IMR-90 (cell line): ENCODE measurements at regions not wholly inside any gene's neighbourhood (a gene's known extent, or its start where the extent isn't known, plus 50 kb on each side); places are given as distances from the start of the nearest gene placed in this dataset.

Source experiments
- ATAC-seq: fragments of 200-7000 bp; cut with Tn5 transposase; 2 replicates; pipeline ENCODE4 v1.9.1; 2020; ENCODE audit warnings: low read depth, mild to moderate bottlenecking, moderate library complexity
- BruUV-seq: library from RNA; stranded (reverse); fragments of 400-500 nt; replicated peaks from 2 replicates; lab custom pipeline; 2021; lab: Mats Ljungman, UMichigan
- CTCF ChIA-PET: fragments of 300-600 bp; formaldehyde crosslinking; extraction: SDS; loops from one replicate; lab custom pipeline; 2021; ENCODE audit warnings: antibody characterized with exemption; lab: Yijun Ruan, JAX
- POLR2A ChIA-PET: fragments of 300-600 bp; sonication (Branson Sonifier 250); formaldehyde crosslinking; loops from one replicate; lab custom pipeline; 2022; ENCODE audit warnings: antibody characterized with exemption; ENCODE audit not compliant: unreplicated experiment; lab: Charles Lee
- DNase-seq: peaks from one replicate; pipeline ENCODE4 v3.0.0; 2013
- H2AFZ ChIP-seq: replicated peaks from 2 replicates; pipeline ENCODE3; 2013; ENCODE audit warnings: low read length, mild to moderate bottlenecking; ENCODE audit not compliant: poor library complexity
- H2AK5ac ChIP-seq: 2 replicates; pipeline ENCODE4 v1.6.1; 2013; ENCODE audit warnings: low read depth, low read length, inconsistent platforms
- H2AK9ac ChIP-seq: replicated peaks from 2 replicates; pipeline ENCODE3; 2013; ENCODE audit warnings: mild to moderate bottlenecking, low read depth, low read length, moderate library complexity; ENCODE audit not compliant: poor library complexity
- H2BK120ac ChIP-seq: 2 replicates; pipeline ENCODE4 v1.6.1; 2013; ENCODE audit warnings: low read depth, low read length, inconsistent platforms
- H2BK15ac ChIP-seq: 3 replicates; pipeline ENCODE4 v1.6.1; 2013; ENCODE audit warnings: low read depth, low read length, inconsistent platforms
- H2BK20ac ChIP-seq: 2 replicates; pipeline ENCODE4 v1.6.1; 2013; ENCODE audit warnings: low read depth, mild to moderate bottlenecking, inconsistent platforms, low read length, moderate library complexity
- H2BK5ac ChIP-seq: 2 replicates; pipeline ENCODE4 v1.6.1; 2013; ENCODE audit warnings: mild to moderate bottlenecking, low read depth, low read length, inconsistent platforms; ENCODE audit not compliant: poor library complexity, severe bottlenecking
- H3K14ac ChIP-seq: replicated peaks from 2 replicates; pipeline ENCODE4 v1.6.1; 2013; ENCODE audit warnings: low read depth, low read length, inconsistent platforms
- H3K18ac ChIP-seq: 2 replicates; pipeline ENCODE4 v1.6.1; 2013; ENCODE audit warnings: low read depth, low read length, control low read depth
- H3K23ac ChIP-seq: 2 replicates; pipeline ENCODE4 v1.6.1; 2013; ENCODE audit warnings: low read depth, low read length, inconsistent platforms
- H3K27ac ChIP-seq: 2 replicates; pipeline ENCODE4 v1.5.1; 2013; ENCODE audit warnings: mild to moderate bottlenecking, control low read depth, low read length; ENCODE audit not compliant: insufficient read depth
- H3K27me3 ChIP-seq: 2 replicates; pipeline ENCODE4 v1.6.1; 2013; ENCODE audit warnings: low read length; ENCODE audit not compliant: control insufficient read depth, insufficient read depth
- H3K36me3 ChIP-seq: 2 replicates; pipeline ENCODE4 v1.6.1; 2013; ENCODE audit warnings: low read length, mixed read lengths; ENCODE audit not compliant: control insufficient read depth, insufficient read depth
- H3K4ac ChIP-seq: 2 replicates; pipeline ENCODE4 v1.6.1; 2013; ENCODE audit warnings: low read depth, low read length, inconsistent platforms
- H3K4me1 ChIP-seq: 2 replicates; pipeline ENCODE4 v1.6.1; 2013; ENCODE audit warnings: low read length, mixed read lengths; ENCODE audit not compliant: control insufficient read depth, insufficient read depth
- H3K4me2 ChIP-seq: 2 replicates; pipeline ENCODE4 v1.6.1; 2013; ENCODE audit warnings: low read depth, mild to moderate bottlenecking, control low read depth, low read length, moderate library complexity
- H3K4me3 ChIP-seq: 2 replicates; pipeline ENCODE4 v1.5.1; 2013; ENCODE audit warnings: low read depth, mild to moderate bottlenecking, control low read depth, low read length, moderate library complexity; ENCODE audit not compliant: insufficient read depth
- H3K56ac ChIP-seq: 2 replicates; pipeline ENCODE4 v1.6.1; 2013; ENCODE audit warnings: low read length, inconsistent platforms; ENCODE audit not compliant: insufficient read depth; ENCODE audit errors: extremely low read depth
- H3K79me1 ChIP-seq, 2 experiments: 2 replicates each; pipeline ENCODE4 v1.6.1; 2013; ENCODE audit warnings: low read length in 2 of 2, inconsistent platforms in 1 of 2, low read depth in 1 of 2
- H3K9ac ChIP-seq: 2 replicates; pipeline ENCODE4 v1.6.1; 2013; ENCODE audit warnings: low read depth, low read length, control low read depth
- H3K9me1 ChIP-seq: 2 replicates; pipeline ENCODE4 v1.6.1; 2013; ENCODE audit warnings: low read length, inconsistent platforms; ENCODE audit not compliant: insufficient read depth
- H3K9me3 ChIP-seq: 2 replicates; pipeline ENCODE4 v1.6.1; 2013; ENCODE audit warnings: low read length; ENCODE audit not compliant: control insufficient read depth, insufficient read depth
- H4K20me1 ChIP-seq: 2 replicates; pipeline ENCODE4 v1.6.1; 2013; ENCODE audit warnings: low read length, inconsistent platforms; ENCODE audit not compliant: insufficient read depth
- H4K5ac ChIP-seq: 2 replicates; pipeline ENCODE4 v1.6.1; 2013; ENCODE audit warnings: mild to moderate bottlenecking, low read depth, low read length, control low read depth
- H4K8ac ChIP-seq, 2 experiments: 2 replicates each; pipeline ENCODE4 v1.6.1; 2013; ENCODE audit warnings: low read depth in 2 of 2, low read length in 2 of 2, control low read depth in 1 of 2, inconsistent platforms in 1 of 2
- H4K91ac ChIP-seq: 2 replicates; pipeline ENCODE4 v1.6.1; 2013; ENCODE audit warnings: low read depth, low read length, inconsistent platforms; ENCODE audit not compliant: insufficient read depth
- CEBPB ChIP-seq: IDR thresholded peaks from 2 replicates; pipeline ENCODE4 v1.6.1; 2012; ENCODE audit warnings: low read depth, low read length, improper control_type of control experiment
- NFE2L2 ChIP-seq: fragments of 150-350 bp; IDR thresholded peaks from 2 replicates; pipeline ENCODE4 v1.6.1; 2016; ENCODE audit warnings: low read depth, mild to moderate bottlenecking, low read length
- RAD21 ChIP-seq: IDR thresholded peaks from 2 replicates; pipeline ENCODE4 v1.6.1; 2012; ENCODE audit warnings: low read length, improper control_type of control experiment
- RFX5 ChIP-seq: IDR thresholded peaks from 2 replicates; pipeline ENCODE4 v1.8.0; 2012; ENCODE audit warnings: low read depth, mild to moderate bottlenecking, low read length, moderate library complexity
- WGBS, 2 experiments: methylation state at CpG; one replicate each; pipeline versions ENCODE4 v1.1.5 to v1.1.7; 2013; ENCODE audit warnings: missing lambda C conversion rate in 2 of 2; ENCODE audit not compliant: insufficient read length in 1 of 2; ENCODE audit errors: extremely low coverage in 2 of 2; 5-methylcytosine and 5-hydroxymethylcytosine counted together
- dilution Hi-C: fragments of 300-500 bp; cut with HindIII; formaldehyde crosslinking; loops from one replicate; pipeline ENCODE4 v1.14.3; 2018; ENCODE audit warnings: low sequenced_read_pairs; ENCODE audit not compliant: unreplicated experiment
- in situ Hi-C: fragments of 300-500 bp; cut with MboI; formaldehyde crosslinking; loops from 3 replicates; pipeline ENCODE4 v1.14.3; 2019; ENCODE audit warnings: low sequenced_read_pairs, inconsistent platforms, mixed read lengths
- intact Hi-C: fragments of 100-400 bp; cut with micrococcal nuclease; formaldehyde crosslinking; loops from 2 replicates; pipeline ENCODE4 v1.10.0; 2022

- H3K4me2 ChIP-seq: no peak overlapping the region
- no peak overlapping the region for H3K18ac ChIP-seq
- CTCF ChIA-PET: no interaction called here
- H3K56ac ChIP-seq: no peak overlapping the region
- no peak overlapping the region for H3K27ac ChIP-seq
- no peaks in the 10 kb centered on the region for H3K9me3 ChIP-seq
- dilution Hi-C loops (no loop called here), in situ Hi-C loops (no loop called here), intact Hi-C loops (no loop called here)
- no peak overlapping the region for H2BK5ac ChIP-seq
- H3K9ac ChIP-seq: no peak overlapping the region
- H3K4me1 ChIP-seq: no peaks in the 10 kb centered on the region
- no peak overlapping the region for H4K8ac ChIP-seq
- H3K4ac ChIP-seq: no peak overlapping the region
- TF ChIP-seq RAD21 (no peak), NFE2L2 (no peak), CEBPB (no peak), RFX5 (no peak)
- no peak overlapping the region for H4K91ac ChIP-seq
- no peaks in the 10 kb centered on the region for H3K9me1 ChIP-seq
- H2BK120ac ChIP-seq: no peak overlapping the region
- no peak overlapping the region for H2AK9ac ChIP-seq
- WGBS, 2 experiments: no CpG with 5 or more reads among the region's 5 CpGs
- ATAC-seq (no peak), DNase-seq (no peak)
- H3K79me1 ChIP-seq: no peaks in the 10 kb centered on the region
- no peak overlapping the region for H4K5ac ChIP-seq
- H2BK20ac ChIP-seq: no peak overlapping the region
- no peak overlapping the region for H2AFZ ChIP-seq
- no peak overlapping the region for H2BK15ac ChIP-seq
- POLR2A ChIA-PET: no interaction called here
- H3K27me3 ChIP-seq: no peaks in the 10 kb centered on the region
- H4K20me1 ChIP-seq: no peaks in the 10 kb centered on the region
- no peak overlapping the region for H2AK5ac ChIP-seq
- no peak overlapping the region for H3K23ac ChIP-seq
- no TSS peak for BruUV-seq
- H3K36me3 ChIP-seq: no peaks in the 10 kb centered on the region
- H3K14ac ChIP-seq: no peak overlapping the region
- no peak overlapping the region for H3K4me3 ChIP-seq
Observed at GRCh38 chr2:81895620-81896250, 1591.2 kb upstream of the LRRTM1 start.
